Stomach (tissue), 4 donors: ENCODE measurements at regions not wholly inside any gene's neighbourhood (a gene's known extent, or its start where the extent isn't known, plus 50 kb on each side); places are given as distances from the start of the nearest gene placed in this dataset.

Experiments used
- EP300 ChIP-seq: sonication (generic); formaldehyde crosslinking; IDR thresholded peaks from one replicate; pipeline ENCODE4 v1.6.1; 2017; ENCODE audit warnings: antibody characterized with exemption
- POLR2A ChIP-seq, 4 donors: fragments of 450-650 bp; IDR thresholded peaks; one replicate each; pipeline ENCODE4 v1.6.1; 2016; ENCODE audit warnings: antibody characterized with exemption in 4 of 4, control low read depth in 2 of 4, mild to moderate bottlenecking in 1 of 4, moderate library complexity in 1 of 4
- TF ChIP-seq, protein P1 (sequence below), 7 experiments: fragments of 450-650 bp in 4 of 7; fragments of 200-600 bp in 3 of 7; sonication (generic) in 3 of 7; IDR thresholded peaks; one replicate each; pipeline ENCODE4 v1.5.1; 2016 to 2019; ENCODE audit warnings: antibody characterized with exemption in 7 of 7, control low read depth in 2 of 7, mild to moderate bottlenecking in 1 of 7

- TF ChIP-seq EP300 (no peak), POLR2A (IDR thresholded peaks at IDR 0.05) (no peak)
- TF ChIP-seq, protein P1, sequence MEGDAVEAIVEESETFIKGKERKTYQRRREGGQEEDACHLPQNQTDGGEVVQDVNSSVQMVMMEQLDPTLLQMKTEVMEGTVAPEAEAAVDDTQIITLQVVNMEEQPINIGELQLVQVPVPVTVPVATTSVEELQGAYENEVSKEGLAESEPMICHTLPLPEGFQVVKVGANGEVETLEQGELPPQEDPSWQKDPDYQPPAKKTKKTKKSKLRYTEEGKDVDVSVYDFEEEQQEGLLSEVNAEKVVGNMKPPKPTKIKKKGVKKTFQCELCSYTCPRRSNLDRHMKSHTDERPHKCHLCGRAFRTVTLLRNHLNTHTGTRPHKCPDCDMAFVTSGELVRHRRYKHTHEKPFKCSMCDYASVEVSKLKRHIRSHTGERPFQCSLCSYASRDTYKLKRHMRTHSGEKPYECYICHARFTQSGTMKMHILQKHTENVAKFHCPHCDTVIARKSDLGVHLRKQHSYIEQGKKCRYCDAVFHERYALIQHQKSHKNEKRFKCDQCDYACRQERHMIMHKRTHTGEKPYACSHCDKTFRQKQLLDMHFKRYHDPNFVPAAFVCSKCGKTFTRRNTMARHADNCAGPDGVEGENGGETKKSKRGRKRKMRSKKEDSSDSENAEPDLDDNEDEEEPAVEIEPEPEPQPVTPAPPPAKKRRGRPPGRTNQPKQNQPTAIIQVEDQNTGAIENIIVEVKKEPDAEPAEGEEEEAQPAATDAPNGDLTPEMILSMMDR (IDR thresholded peaks at IDR 0.05) = no peak
Observed at GRCh38 chr11:130726234-130727037, 189.8 kb downstream of the SNX19 start.
